Central memory CD8-positive, alpha-beta T cell (primary cell): ENCODE measurements at regions not wholly inside any gene's neighbourhood (a gene's known extent, or its start where the extent isn't known, plus 50 kb on each side); places are given as distances from the start of the nearest gene placed in this dataset.

Experiments
- ATAC-seq: fragments of 150-1000 bp; cut with Tn5 transposase; replicated peaks from 2 replicates; pipeline ENCODE4 v1.10.0; 2022; ENCODE audit warnings: mild to moderate bottlenecking, moderate FRiP score, moderate number of reproducible peaks; ENCODE audit not compliant: poor library complexity, severe bottlenecking; ENCODE audit errors: extremely low read depth
- DNase-seq, 2 donors: peaks; one replicate each; pipeline ENCODE4 v3.0.0; 2021; ENCODE audit warnings: low spot score in 2 of 2
- H3K27ac Mint-ChIP-seq: one replicate; pipeline ENCODE4 v1.8.0; 2022; ENCODE audit warnings: low read depth, mild to moderate bottlenecking, moderate library complexity, mixed read lengths
- H3K27me3 Mint-ChIP-seq: one replicate; pipeline ENCODE4 v1.8.0; 2022; ENCODE audit warnings: mixed read lengths
- H3K36me3 Mint-ChIP-seq: one replicate; pipeline ENCODE4 v1.8.0; 2022; ENCODE audit warnings: mild to moderate bottlenecking, moderate library complexity, mixed read lengths; ENCODE audit not compliant: insufficient read depth
- H3K4me1 Mint-ChIP-seq: one replicate; pipeline ENCODE4 v1.8.0; 2022; ENCODE audit warnings: mixed read lengths
- H3K4me3 Mint-ChIP-seq: one replicate; pipeline ENCODE4 v1.8.0; 2022; ENCODE audit warnings: mild to moderate bottlenecking, moderate library complexity, mixed read lengths
- H3K9me3 Mint-ChIP-seq: one replicate; pipeline ENCODE4 v1.8.0; 2022; ENCODE audit warnings: mixed read lengths

- H3K36me3 Mint-ChIP-seq, result no peaks in the 10 kb centered on the region
- DNase-seq, result no peak
- H3K4me1 Mint-ChIP-seq, result peaks cover 10% of the 10 kb centered on the region
- no peaks in the 10 kb centered on the region for H3K27me3 Mint-ChIP-seq
- H3K4me3 Mint-ChIP-seq, result no peak overlapping the region
- no peaks in the 10 kb centered on the region for H3K9me3 Mint-ChIP-seq
- H3K27ac Mint-ChIP-seq, result no peak overlapping the region
- no peak for ATAC-seq
Measured at GRCh38 chr9:89963280-89963679, 358.5 kb downstream of the GADD45G start.

GRCh38 chr9:89967527-89967926, 362.7 kb downstream of the GADD45G start:
- Mint-ChIP-seq H3K27me3 (no peaks in the 10 kb centered on the region), H3K36me3 (no peaks in the 10 kb centered on the region), H3K4me1 (no peaks in the 10 kb centered on the region), H3K9me3 (no peaks in the 10 kb centered on the region), H3K27ac (no peak overlapping the region), H3K4me3 (no peak overlapping the region)
- no peak for ATAC-seq
- no peak for DNase-seq

- Mint-ChIP-seq H3K4me1 (no peaks in the 10 kb centered on the region), H3K27ac (no peak overlapping the region), H3K9me3 (no peaks in the 10 kb centered on the region), H3K36me3 (no peaks in the 10 kb centered on the region), H3K27me3 (no peaks in the 10 kb centered on the region), H3K4me3 (no peak overlapping the region)
- ATAC-seq (no peak), DNase-seq (no peak)
Measured at GRCh38 chr9:89969156-89969675, 364.4 kb downstream of the GADD45G start.

GRCh38 chr9:89969881-89970639, 365.2 kb downstream of the GADD45G start:
- DNase-seq (no peak), ATAC-seq (no peak)
- no peaks in the 10 kb centered on the region for H3K36me3 Mint-ChIP-seq
- H3K27ac Mint-ChIP-seq, result no peak overlapping the region
- no peak overlapping the region for H3K4me3 Mint-ChIP-seq
- H3K9me3 Mint-ChIP-seq, result no peaks in the 10 kb centered on the region
- no peaks in the 10 kb centered on the region for H3K4me1 Mint-ChIP-seq
- no peaks in the 10 kb centered on the region for H3K27me3 Mint-ChIP-seq

GRCh38 chr9:89970701-89971100, 365.9 kb downstream of the GADD45G start:
- no peak overlapping the region for H3K27ac Mint-ChIP-seq

GRCh38 chr9:89972535-89972934, 367.7 kb downstream of the GADD45G start:
- DNase-seq (no peak), ATAC-seq (no peak)
- no peaks in the 10 kb centered on the region for H3K27me3 Mint-ChIP-seq
- no peaks in the 10 kb centered on the region for H3K9me3 Mint-ChIP-seq
- H3K4me3 Mint-ChIP-seq, result no peak overlapping the region
- H3K4me1 Mint-ChIP-seq, result no peaks in the 10 kb centered on the region
- no peaks in the 10 kb centered on the region for H3K36me3 Mint-ChIP-seq
- no peak overlapping the region for H3K27ac Mint-ChIP-seq

More at GRCh38 chr9:89970701-89971100, 365.9 kb downstream of the GADD45G start:
- Mint-ChIP-seq H3K27me3 (no peaks in the 10 kb centered on the region), H3K36me3 (no peaks in the 10 kb centered on the region), H3K4me3 (no peak overlapping the region), H3K9me3 (no peaks in the 10 kb centered on the region), H3K4me1 (no peaks in the 10 kb centered on the region)
- ATAC-seq (no peak), DNase-seq (no peak)

- Mint-ChIP-seq H3K4me3 (no peak overlapping the region), H3K4me1 (no peaks in the 10 kb centered on the region), H3K36me3 (no peaks in the 10 kb centered on the region), H3K27ac (no peak overlapping the region), H3K9me3 (no peaks in the 10 kb centered on the region), H3K27me3 (peaks cover 10% of the 10 kb centered on the region)
- ATAC-seq (no peak), DNase-seq (no peak)
Measured at GRCh38 chr9:89974582-89974981, 369.8 kb downstream of the GADD45G start.

- H3K4me3 Mint-ChIP-seq, result no peak overlapping the region
- H3K27me3 Mint-ChIP-seq, result peaks cover 14% of the 10 kb centered on the region
- ATAC-seq, result no peak
- no peak for DNase-seq
- H3K4me1 Mint-ChIP-seq, result no peaks in the 10 kb centered on the region
- H3K36me3 Mint-ChIP-seq, result no peaks in the 10 kb centered on the region
- no peak overlapping the region for H3K27ac Mint-ChIP-seq
- no peaks in the 10 kb centered on the region for H3K9me3 Mint-ChIP-seq
Measured at GRCh38 chr9:89975024-89975423, 370.2 kb downstream of the GADD45G start.

- no peak for DNase-seq
- no peaks in the 10 kb centered on the region for H3K9me3 Mint-ChIP-seq
- H3K36me3 Mint-ChIP-seq, result no peaks in the 10 kb centered on the region
- no peak for ATAC-seq
- no peak overlapping the region for H3K4me3 Mint-ChIP-seq
- no peak overlapping the region for H3K27ac Mint-ChIP-seq
- no peaks in the 10 kb centered on the region for H3K4me1 Mint-ChIP-seq
- peaks cover 20% of the 10 kb centered on the region for H3K27me3 Mint-ChIP-seq
Measured at GRCh38 chr9:89975630-89976029, 370.8 kb downstream of the GADD45G start.

- Mint-ChIP-seq H3K4me1 (no peaks in the 10 kb centered on the region), H3K9me3 (no peaks in the 10 kb centered on the region), H3K4me3 (no peak overlapping the region), H3K36me3 (no peaks in the 10 kb centered on the region), H3K27ac (no peak overlapping the region), H3K27me3 (peaks cover 36% of the 10 kb centered on the region)
- ATAC-seq, result no peak
- no peak for DNase-seq
Measured at GRCh38 chr9:89978185-89978584, 373.4 kb downstream of the GADD45G start.

GRCh38 chr9:89980600-89980999, 375.8 kb downstream of the GADD45G start:
- Mint-ChIP-seq H3K27me3 (peaks cover 40% of the 10 kb centered on the region), H3K27ac (no peak overlapping the region), H3K4me1 (no peaks in the 10 kb centered on the region), H3K9me3 (no peaks in the 10 kb centered on the region), H3K4me3 (no peak overlapping the region), H3K36me3 (no peaks in the 10 kb centered on the region)
- DNase-seq (no peak), ATAC-seq (no peak)

GRCh38 chr9:89982016-89982415, 377.2 kb downstream of the GADD45G start:
- peaks cover 2% of the 10 kb centered on the region for H3K36me3 Mint-ChIP-seq
- no peaks in the 10 kb centered on the region for H3K4me1 Mint-ChIP-seq
- H3K27me3 Mint-ChIP-seq, result peaks cover 40% of the 10 kb centered on the region
- H3K9me3 Mint-ChIP-seq, result no peaks in the 10 kb centered on the region
- H3K4me3 Mint-ChIP-seq, result no peak overlapping the region
- ATAC-seq, result no peak
- DNase-seq, result no peak
- H3K27ac Mint-ChIP-seq, result no peak overlapping the region

GRCh38 chr9:89983411-89983810, 378.6 kb downstream of the GADD45G start:
- H3K9me3 Mint-ChIP-seq, result no peaks in the 10 kb centered on the region
- H3K4me1 Mint-ChIP-seq, result no peaks in the 10 kb centered on the region
- peaks cover 2% of the 10 kb centered on the region for H3K36me3 Mint-ChIP-seq
- no peak for DNase-seq
- H3K27ac Mint-ChIP-seq, result no peak overlapping the region
- ATAC-seq, result no peak
- peaks cover 40% of the 10 kb centered on the region for H3K27me3 Mint-ChIP-seq
- H3K4me3 Mint-ChIP-seq, result no peak overlapping the region
